ENCODE measurements at regions not wholly inside any gene's neighbourhood (a gene's known extent, or its start where the extent isn't known, plus 50 kb on each side); places are given as distances from the start of the nearest gene placed in this dataset.

- no peaks in the 10 kb centered on the region for H4K20me1 ChIP-seq (ENCODE audit: insufficient read depth)
These were observed 1129.7 kb downstream of the LRFN5 start for GRCh38 chr14:42736408-42736807.

GRCh38 chr14:42734041-42734440 is 1127.4 kb downstream of the LRFN5 start:
- H3K9ac ChIP-seq, result no peak overlapping the region
- H3K27ac ChIP-seq (ENCODE audit: low read depth in 2 of 2, low read length in 1 of 2), result no peak overlapping the region
- no peaks in the 10 kb centered on the region for H3K79me2 ChIP-seq (ENCODE audit: insufficient read depth)
- no peaks in the 10 kb centered on the region for H3K4me1 ChIP-seq (ENCODE audit: control insufficient read depth in 1 of 2, insufficient read depth in 2 of 2, low read depth in 1 of 2, low read length in 1 of 2)
- no peak overlapping the region for H3K4me3 ChIP-seq (ENCODE audit: low read depth in 2 of 2, low read length in 1 of 2)
- no peaks in the 10 kb centered on the region for H3K27me3 ChIP-seq (ENCODE audit: insufficient read depth)
- no peak overlapping the region for H3K4me2 ChIP-seq
- no peaks in the 10 kb centered on the region for H4K20me1 ChIP-seq (ENCODE audit: insufficient read depth)
- H3K9me2 ChIP-seq, result no peaks in the 10 kb centered on the region
- no peaks in the 10 kb centered on the region for H3K36me3 ChIP-seq (replicated peaks in 1 of 2; ENCODE audit: control insufficient read depth in 1 of 2, insufficient read depth in 2 of 2, low read length in 1 of 2)
- CTCF ChIA-PET, result no interaction called here
- no peaks in the 10 kb centered on the region for H3F3A ChIP-seq (replicated peaks; ENCODE audit: insufficient read depth)
- POLR2A ChIA-PET, result no interaction called here
- H2AFZ ChIP-seq (ENCODE audit: low read depth), result no peak overlapping the region
- no peaks in the 10 kb centered on the region for H3K9me3 ChIP-seq
- 19% methylated on average over 1 of the region's 1 CpG for WGBS (ENCODE audit: low lambda C conversion rate)
- DNase-seq, result no peak
- TF ChIP-seq IRF3 (IDR thresholded peaks at IDR 0.05; ENCODE audit: low read depth, low read length), result no peak
- TF ChIP-seq GABPA (IDR thresholded peaks at IDR 0.05; ENCODE audit: low read depth), result no peak
- no peak for TF ChIP-seq SIN3A (IDR thresholded peaks at IDR 0.05; ENCODE audit: borderline replicate concordance, low read depth, low read length)
- no peak for TF ChIP-seq NRF1 (IDR thresholded peaks at IDR 0.05; ENCODE audit: low read depth, low read length)
- TF ChIP-seq, protein P1, sequence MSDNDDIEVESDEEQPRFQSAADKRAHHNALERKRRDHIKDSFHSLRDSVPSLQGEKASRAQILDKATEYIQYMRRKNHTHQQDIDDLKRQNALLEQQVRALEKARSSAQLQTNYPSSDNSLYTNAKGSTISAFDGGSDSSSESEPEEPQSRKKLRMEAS (IDR thresholded peaks at IDR 0.05; ENCODE audit: low read depth), result no peak
- TF ChIP-seq, protein P2, sequence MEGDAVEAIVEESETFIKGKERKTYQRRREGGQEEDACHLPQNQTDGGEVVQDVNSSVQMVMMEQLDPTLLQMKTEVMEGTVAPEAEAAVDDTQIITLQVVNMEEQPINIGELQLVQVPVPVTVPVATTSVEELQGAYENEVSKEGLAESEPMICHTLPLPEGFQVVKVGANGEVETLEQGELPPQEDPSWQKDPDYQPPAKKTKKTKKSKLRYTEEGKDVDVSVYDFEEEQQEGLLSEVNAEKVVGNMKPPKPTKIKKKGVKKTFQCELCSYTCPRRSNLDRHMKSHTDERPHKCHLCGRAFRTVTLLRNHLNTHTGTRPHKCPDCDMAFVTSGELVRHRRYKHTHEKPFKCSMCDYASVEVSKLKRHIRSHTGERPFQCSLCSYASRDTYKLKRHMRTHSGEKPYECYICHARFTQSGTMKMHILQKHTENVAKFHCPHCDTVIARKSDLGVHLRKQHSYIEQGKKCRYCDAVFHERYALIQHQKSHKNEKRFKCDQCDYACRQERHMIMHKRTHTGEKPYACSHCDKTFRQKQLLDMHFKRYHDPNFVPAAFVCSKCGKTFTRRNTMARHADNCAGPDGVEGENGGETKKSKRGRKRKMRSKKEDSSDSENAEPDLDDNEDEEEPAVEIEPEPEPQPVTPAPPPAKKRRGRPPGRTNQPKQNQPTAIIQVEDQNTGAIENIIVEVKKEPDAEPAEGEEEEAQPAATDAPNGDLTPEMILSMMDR (IDR thresholded peaks at IDR 0.05), result no peak
- TF ChIP-seq RFX5 (IDR thresholded peaks at IDR 0.05; ENCODE audit: low read length), result no peak
- TF ChIP-seq, protein P3, sequence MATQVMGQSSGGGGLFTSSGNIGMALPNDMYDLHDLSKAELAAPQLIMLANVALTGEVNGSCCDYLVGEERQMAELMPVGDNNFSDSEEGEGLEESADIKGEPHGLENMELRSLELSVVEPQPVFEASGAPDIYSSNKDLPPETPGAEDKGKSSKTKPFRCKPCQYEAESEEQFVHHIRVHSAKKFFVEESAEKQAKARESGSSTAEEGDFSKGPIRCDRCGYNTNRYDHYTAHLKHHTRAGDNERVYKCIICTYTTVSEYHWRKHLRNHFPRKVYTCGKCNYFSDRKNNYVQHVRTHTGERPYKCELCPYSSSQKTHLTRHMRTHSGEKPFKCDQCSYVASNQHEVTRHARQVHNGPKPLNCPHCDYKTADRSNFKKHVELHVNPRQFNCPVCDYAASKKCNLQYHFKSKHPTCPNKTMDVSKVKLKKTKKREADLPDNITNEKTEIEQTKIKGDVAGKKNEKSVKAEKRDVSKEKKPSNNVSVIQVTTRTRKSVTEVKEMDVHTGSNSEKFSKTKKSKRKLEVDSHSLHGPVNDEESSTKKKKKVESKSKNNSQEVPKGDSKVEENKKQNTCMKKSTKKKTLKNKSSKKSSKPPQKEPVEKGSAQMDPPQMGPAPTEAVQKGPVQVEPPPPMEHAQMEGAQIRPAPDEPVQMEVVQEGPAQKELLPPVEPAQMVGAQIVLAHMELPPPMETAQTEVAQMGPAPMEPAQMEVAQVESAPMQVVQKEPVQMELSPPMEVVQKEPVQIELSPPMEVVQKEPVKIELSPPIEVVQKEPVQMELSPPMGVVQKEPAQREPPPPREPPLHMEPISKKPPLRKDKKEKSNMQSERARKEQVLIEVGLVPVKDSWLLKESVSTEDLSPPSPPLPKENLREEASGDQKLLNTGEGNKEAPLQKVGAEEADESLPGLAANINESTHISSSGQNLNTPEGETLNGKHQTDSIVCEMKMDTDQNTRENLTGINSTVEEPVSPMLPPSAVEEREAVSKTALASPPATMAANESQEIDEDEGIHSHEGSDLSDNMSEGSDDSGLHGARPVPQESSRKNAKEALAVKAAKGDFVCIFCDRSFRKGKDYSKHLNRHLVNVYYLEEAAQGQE (IDR thresholded peaks at IDR 0.05; ENCODE audit: low read depth, low read length), result no peak
- no peak for TF ChIP-seq EZH2phosphoT487 (IDR thresholded peaks at IDR 0.05; ENCODE audit: borderline replicate concordance, low read depth)
- no peak for TF ChIP-seq JUND (IDR thresholded peaks at IDR 0.05)
- TF ChIP-seq NFIC (IDR thresholded peaks at IDR 0.05; ENCODE audit: borderline replicate concordance), result no peak

More at GRCh38 chr14:42736408-42736807, 1129.7 kb downstream of the LRFN5 start:
- Histone ChIP-seq H3K27ac (ENCODE audit: low read depth in 2 of 2, low read length in 1 of 2) (no peak overlapping the region), H3K9ac (no peak overlapping the region), H3K36me3 (replicated peaks in 1 of 2; ENCODE audit: control insufficient read depth in 1 of 2, insufficient read depth in 2 of 2, low read length in 1 of 2) (no peaks in the 10 kb centered on the region), H3K79me2 (ENCODE audit: insufficient read depth) (no peaks in the 10 kb centered on the region), H3K4me3 (ENCODE audit: low read depth in 2 of 2, low read length in 1 of 2) (no peak overlapping the region), H2AFZ (ENCODE audit: low read depth) (no peak overlapping the region), H3K4me2 (no peak overlapping the region), H3K9me2 (no peaks in the 10 kb centered on the region), H3K9me3 (no peaks in the 10 kb centered on the region), H3K4me1 (ENCODE audit: control insufficient read depth in 1 of 2, insufficient read depth in 2 of 2, low read depth in 1 of 2, low read length in 1 of 2) (no peaks in the 10 kb centered on the region), H3K27me3 (ENCODE audit: insufficient read depth) (no peaks in the 10 kb centered on the region), H3F3A (replicated peaks; ENCODE audit: insufficient read depth) (no peaks in the 10 kb centered on the region)
- DNase-seq, result no peak
- ChIA-PET POLR2A (no interaction called here), CTCF (no interaction called here)
- 0% methylated on average over 1 of the region's 1 CpG for WGBS (ENCODE audit: low lambda C conversion rate)
- TF ChIP-seq RXRA (IDR thresholded peaks at IDR 0.05; ENCODE audit: borderline replicate concordance, low read depth) (no peak), EZH2phosphoT487 (IDR thresholded peaks at IDR 0.05; ENCODE audit: borderline replicate concordance, low read depth) (no peak), EP300 (IDR thresholded peaks at IDR 0.05; ENCODE audit: borderline replicate concordance in 1 of 2, low read depth in 1 of 2, low read length in 1 of 2) (no peak), RFX5 (IDR thresholded peaks at IDR 0.05; ENCODE audit: low read length) (no peak), SIN3A (IDR thresholded peaks at IDR 0.05; ENCODE audit: borderline replicate concordance, low read depth, low read length) (no peak), TEAD4 (IDR thresholded peaks at IDR 0.05; ENCODE audit: borderline replicate concordance, insufficient read depth) (no peak), CHD2 (IDR thresholded peaks at IDR 0.05; ENCODE audit: low read length, partially characterized antibody) (no peak)
- TF ChIP-seq, protein P4, sequence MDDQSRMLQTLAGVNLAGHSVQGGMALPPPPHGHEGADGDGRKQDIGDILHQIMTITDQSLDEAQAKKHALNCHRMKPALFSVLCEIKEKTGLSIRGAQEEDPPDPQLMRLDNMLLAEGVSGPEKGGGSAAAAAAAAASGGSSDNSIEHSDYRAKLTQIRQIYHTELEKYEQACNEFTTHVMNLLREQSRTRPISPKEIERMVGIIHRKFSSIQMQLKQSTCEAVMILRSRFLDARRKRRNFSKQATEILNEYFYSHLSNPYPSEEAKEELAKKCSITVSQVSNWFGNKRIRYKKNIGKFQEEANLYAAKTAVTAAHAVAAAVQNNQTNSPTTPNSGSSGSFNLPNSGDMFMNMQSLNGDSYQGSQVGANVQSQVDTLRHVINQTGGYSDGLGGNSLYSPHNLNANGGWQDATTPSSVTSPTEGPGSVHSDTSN (IDR thresholded peaks at IDR 0.05), result no peak

Measured in SK-N-SH (cell line).